ENCODE measurements at regions not wholly inside any gene's neighbourhood (a gene's known extent, or its start where the extent isn't known, plus 50 kb on each side); places are given as distances from the start of the nearest gene placed in this dataset.
"Not testable (repeated sequence)": the region's sequence is repeated elsewhere in the genome, so short reads cannot be mapped to it uniquely, and the experiment has no call there.

DNA sequence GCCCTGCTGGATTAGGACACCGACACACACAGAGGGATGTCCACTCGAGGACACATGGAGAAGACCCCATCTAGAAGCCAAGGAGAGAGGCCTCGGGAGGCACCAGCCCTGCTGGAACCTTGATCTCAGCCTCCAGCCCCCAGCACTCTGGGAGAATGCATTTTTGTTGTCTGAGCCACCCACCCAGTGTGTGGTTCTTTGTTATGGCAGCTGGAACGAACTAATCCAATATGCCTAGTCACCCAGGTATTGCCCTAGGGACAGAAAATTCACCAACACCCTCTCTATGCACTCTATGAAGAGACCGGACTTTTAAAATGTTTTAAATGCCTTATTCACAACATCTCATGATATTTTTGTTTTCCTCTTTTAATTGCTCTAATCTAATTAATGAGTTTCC, 117.4 kb downstream of the CRYAA start:
- DNase-seq, result no peak

DNA sequence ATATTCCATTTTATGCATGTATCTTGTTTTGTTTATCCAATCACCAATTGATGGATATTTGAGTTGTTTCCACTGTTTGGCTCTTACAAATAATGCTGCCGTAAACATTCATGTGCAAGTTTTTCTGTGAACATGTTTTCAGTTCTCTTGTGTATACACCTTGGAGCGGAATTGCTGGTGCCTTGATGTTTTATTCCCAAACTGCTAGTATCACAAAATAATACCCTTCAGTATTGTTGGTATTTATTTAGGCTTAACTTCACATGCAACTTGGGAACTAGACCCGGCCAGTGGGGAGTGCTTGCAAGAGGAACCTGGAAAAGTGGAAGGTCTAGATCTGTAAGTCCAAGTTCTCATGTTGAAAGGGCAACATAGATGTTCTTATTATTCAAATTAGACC, 115.9 kb downstream of the CRYAA start:
- no peak for DNase-seq

DNA sequence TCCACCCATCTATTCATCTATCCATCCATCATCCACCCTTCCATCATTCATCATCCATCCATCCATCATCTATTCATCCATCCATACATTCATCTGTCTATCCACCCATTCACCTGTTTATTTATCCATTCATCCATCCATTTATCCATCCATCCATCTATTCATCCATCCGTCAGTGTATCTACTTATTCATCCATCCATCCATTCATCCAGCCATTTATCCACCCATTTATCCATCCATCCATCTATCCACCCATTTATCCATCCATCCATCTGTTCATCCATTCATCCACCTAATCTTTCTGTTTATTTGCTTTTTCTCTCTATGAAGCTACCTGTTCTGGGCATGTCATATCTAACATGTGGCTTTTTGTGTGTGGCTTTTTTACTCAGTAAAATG, 115.4 kb downstream of the CRYAA start:
- DNase-seq, result no peak

DNA sequence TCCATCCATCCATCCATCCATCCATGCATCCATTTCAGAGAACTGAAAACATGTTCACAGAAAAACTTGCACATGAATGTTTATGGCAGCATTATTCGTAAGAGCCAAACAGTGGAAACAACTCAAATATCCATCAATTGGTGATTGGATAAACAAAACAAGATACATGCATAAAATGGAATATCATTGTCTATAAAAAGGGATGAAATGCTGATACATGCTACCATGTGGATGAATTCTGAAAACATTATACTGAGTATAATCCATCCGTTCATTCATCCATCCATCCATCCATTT, 115.1 kb downstream of the CRYAA start:
- not testable (repeated sequence) for DNase-seq

- no peak for DNase-seq
Observed at GRCh38 chr21:43283136-43283924, 114.5 kb downstream of the CRYAA start.

DNA sequence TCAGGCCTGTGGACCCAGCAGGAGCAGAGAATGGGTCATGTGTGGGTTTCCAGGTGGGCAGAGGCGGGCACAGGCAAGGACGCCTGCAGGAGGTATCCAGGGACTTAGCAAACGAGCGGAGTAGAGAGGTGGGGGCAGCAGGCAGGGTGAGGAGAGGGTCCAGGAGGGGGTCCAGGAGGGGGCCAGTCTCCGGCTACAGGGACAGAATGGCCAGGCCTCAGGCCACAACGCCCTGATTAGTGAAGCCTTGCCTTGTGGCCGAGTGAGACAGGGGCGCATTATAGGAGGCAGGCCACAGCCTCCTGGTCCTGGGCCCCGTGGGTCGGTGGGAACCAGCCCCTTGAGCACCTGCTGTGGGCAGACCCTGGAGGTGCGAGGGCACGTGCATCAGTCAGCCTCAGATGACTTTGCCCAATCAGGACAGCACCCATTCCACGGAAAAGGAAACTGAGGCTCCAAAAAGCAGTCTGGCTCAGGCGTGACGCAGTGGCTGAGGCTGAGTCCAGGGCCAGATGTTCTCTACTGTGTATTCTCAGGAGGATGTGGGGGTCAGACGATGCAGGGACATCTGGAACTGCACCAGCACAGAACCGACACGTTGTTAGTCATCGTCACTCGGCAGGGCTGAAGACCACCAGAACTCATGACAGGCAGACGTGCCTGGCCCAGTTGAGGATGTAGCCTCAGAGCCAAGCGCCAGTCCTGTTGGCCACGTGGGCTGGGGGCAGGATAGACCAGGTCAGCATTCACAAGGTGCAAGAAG, 113.7 kb downstream of the CRYAA start:
- DNase-seq, result no peak

DNA sequence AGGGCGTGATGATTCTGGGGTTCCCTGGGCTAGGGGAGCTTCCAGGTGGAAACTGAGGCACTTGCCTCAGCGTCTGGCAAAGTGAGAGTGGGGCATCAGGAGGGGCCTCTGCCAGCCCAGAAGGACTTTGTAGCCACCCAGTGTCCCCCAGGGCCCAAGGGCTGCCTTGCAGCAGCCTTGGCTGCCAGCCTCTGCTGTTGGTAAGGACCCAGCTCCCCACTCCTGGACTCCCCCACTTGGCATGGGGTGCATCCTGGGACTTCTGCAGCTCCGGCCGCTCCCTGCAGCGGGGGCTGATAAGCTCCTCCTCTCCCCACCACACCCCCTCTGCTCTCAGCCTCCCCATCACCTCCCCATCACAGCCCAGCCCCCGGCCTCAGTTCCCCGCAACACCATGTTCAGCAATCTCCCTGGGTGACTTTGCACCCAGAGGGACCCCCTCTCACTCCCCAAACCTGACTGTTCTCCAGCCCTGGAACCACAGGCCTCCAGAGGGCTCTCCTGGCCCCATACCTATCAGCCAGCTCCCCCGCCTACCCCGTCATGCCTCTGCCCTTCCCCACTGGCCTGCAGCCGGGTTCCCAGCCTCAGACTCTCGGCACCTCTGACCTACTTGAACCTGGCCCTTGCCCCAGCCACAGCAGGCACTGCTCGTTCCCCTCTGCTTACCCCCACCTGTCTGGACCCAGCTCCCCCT, 113.0 kb downstream of the CRYAA start:
- no peak for DNase-seq

- no peak for DNase-seq
Observed at GRCh38 chr21:43280949-43281633, 112.3 kb downstream of the CRYAA start.

DNA sequence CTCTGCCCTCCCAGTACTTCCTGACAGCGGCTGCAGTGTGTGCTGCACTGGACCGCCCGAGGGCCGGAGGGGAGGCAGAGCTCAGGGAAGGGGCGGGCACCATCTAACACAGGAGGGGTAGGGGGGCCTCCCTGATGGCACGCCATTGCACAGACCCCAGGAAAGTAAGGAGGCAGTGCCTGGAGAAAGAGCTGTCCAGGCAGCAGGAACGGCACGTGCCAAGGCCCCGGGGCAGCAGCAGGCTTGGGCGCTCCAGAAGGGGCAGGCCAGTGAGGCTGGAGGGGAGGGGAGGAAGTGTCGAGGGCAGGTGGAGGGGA, 110.7 kb downstream of the CRYAA start:
- no peak for DNase-seq

DNA sequence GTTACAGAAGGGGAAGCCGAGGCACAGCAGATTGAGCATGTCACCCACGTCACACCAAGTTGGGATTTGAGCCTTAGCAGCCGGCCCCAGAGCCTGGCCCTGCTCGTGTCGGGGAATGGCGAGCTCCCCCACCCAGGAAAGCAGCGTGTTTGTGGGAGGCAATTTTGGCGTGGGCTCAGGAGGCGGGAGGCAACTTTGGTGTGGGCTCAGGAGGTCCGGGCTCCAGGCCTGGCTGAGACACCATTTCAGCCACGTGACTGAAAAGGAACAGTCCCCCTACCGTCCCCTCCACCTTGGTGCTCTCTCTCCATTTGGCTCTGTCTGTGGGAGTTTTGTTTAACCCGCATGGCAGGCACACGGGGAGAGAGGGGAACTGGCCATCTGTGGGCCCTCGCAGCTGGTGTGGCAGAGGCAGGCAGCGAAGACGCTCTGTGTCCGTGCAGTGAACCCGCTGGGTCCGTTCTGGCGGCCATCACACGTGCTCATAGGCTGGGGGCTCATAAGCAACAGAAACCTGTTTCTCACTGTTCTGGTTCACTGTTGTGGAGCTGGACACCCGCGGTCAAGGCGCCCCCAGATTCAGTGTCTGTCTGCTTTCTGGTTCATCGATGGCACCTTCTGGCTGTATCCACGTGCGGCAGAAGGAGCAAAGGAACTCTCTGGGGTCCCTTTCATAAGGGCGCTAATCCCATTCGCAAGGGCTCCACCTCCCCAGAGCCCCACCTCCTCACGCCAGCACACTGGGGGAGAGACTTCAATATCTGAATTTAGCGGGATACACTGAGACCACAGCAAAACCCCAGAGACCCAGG, 110.2 kb downstream of the CRYAA start:
- no peak for DNase-seq

DNA sequence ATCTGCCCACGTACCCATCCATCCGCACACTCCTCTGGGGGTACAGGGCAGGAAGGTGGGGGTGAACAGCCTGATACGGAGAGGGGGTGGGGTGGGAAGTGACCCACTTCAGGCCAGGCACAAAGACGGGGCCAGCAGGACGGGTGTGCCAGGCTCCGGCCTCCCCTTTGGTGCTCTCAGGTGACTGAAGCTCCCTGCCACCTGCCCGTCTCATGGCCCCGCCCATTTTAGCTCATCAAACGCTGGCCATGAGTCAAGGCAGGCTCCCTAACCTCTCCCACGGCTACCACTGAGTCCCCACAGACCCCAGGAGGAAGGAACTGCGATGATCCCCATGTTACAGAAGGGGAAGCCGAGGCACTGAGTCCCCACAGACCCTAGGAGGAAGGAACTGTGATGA, 109.6 kb downstream of the CRYAA start:
- DNase-seq, result no peak

- no peak for DNase-seq
Observed at GRCh38 chr21:43277481-43278351, 108.9 kb downstream of the CRYAA start.

DNA sequence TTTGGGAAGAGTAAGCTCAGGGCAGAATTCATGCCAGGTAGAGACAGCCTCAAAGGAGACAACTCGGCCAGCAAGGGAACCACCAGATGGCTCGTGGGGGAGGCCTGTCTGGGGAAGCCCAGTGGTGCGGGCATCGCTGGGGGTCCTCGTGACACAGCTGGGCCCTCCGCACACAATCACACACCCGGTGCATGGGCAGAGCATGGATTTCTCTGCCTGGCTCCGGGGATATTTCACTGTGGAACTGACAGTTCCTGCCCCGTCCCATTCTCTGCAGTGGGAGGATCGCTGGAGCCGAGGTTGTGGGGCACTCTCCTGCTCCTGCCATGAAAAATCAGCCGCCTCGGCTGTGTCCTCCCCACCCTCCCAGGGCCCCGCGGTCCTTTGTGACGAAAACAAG, 108.0 kb downstream of the CRYAA start:
- no peak for DNase-seq

DNA sequence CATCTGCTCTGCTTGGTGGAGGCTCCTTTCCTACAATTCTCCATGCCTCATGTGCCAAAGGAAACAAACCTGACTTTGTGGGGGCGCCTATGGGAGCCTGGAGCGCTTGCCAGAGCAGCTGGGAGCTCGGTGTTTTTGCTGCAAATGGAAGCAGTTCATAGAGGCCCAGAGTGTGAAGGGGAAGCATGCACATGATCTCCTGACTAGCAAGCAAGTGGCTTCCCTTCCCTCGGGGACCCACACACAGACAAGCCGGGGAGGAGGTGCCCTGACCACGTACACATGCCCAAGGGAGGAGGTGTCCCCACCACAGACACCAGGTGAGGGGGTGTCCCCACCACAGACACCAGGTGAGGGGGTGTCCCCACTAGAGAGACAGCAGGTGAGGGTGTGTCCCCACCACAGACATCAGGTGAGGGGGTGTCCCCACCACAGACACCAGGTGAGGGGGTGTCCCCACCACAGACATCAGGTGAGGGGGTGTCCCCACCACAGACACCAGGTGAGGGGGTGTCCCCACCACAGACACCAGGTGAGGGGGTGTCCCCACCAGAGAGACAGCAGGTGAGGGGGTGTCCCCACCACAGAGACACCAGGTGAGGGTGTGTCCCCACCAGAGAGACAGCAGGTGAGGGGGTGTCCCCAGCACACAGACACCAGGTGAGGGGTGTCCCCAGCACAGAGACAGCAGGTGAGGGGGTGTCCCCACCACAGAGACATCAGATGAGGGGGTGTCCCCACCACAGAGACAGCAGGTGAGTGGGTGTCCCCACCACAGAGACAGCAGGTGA, 106.8 kb downstream of the CRYAA start:
- DNase-seq, result no peak

DNA sequence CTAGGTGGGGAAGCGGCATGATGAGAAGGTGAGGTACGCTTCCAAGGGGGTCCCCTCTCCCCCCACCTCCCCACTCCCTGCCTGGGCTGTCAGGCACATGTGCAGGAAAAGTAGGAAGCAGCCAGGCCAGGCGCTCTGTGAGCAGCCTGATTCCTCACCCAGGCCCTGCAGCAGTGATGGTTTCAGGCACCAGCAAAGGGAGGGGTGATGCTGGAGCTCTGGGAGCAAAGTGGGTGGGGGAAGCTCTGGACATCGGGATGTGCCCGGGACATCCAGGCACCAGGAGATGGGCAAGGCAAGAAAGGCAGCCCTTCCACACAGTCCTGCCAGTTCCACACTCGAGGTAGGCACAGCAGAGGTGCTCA, 106.1 kb downstream of the CRYAA start:
- DNase-seq, result no peak

DNA sequence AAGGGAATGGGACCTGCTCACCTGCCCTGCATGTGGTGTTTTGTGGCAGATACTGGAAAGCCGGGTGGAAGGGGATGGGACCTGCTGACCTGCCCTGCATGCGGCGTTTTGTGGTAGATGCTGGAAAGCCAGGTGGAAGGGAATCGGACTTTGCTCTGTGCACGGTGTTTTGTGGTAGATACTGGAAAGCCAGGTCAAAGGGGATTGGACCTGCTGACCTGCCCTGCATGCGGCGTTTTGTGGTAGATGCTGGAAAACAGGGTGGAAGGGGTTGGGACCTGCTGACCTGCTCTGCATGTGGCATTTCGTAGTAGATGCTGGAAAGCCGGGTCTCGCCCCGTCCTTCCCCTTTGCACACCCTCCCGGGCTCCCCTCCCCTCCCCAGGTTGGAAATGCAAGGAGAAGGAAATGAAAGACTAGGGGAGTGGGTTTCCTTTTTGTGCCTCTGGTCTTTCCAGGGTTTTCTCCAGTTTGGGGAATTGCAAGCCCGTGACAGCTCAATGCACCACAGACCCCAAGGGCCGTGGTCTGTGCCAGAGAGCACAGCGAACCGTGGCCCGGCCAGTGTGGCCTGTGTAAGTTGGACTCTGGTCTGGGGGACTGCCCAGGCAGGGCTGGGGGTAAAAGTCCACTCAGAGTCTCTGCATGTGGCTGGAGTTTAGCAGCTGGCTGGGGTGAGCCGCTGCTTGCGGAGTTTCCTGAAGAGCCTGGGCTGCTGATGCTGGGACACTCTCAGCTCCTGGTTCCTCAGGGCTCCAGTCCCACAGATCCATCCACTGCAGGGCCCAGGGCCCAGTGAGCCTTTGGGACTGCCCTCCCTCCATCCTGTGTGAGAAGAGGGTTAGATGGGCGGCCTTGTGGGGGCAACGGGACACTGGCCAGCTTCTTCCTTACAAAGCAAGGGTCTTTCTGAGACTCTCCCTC, 105.5 kb downstream of the CRYAA start:
- DNase-seq, result no peak

DNA sequence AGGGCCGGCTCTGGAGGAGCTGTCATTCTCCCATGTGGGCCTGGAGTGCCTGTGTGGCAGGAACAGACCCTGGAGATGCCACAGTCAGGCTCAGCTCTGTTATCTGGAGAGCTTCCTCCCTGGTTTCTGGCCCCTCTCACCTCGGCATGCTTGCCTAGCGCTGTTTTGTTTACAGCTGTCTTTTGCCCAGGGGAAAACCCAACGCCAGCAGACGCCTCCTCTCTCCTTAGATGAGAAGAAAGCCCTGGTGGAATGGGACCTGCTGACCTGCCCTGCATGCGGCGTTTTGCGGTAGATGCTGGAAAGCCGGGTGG, 104.9 kb downstream of the CRYAA start:
- no peak for DNase-seq

GRCh38 chr21:43273016-43273707, 104.4 kb downstream of the CRYAA start:
- no peak for DNase-seq

DNA sequence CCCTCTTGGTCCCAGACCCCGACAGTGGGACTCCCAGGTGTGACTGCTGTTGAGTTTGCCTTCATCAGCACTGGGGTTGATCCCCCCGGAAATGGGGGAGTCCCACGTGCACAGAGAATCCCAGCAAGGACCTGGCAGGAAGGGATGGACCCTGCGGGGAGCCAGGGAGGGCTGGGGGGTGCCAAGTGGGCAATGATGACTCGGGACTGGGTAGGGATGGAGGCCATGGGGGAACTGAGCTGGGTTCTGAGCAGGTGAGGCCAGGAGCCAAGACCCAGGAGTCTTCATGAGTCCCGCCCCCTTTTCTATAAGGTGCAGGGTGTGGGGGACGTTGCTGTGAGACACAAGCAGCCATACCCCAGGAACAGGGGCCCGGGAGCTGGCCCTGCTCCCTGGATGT, 103.8 kb downstream of the CRYAA start:
- DNase-seq, result no peak
